Esophagus muscularis mucosa (tissue), 4 donors: ENCODE measurements at regions not wholly inside any gene's neighbourhood (a gene's known extent, or its start where the extent isn't known, plus 50 kb on each side); places are given as distances from the start of the nearest gene placed in this dataset.

Experiments used
- CTCF ChIP-seq, 3 experiments: fragments of 200-600 bp in 2 of 3; fragments of 450-650 bp in 1 of 3; sonication (generic) in 2 of 3; IDR thresholded peaks; one replicate each; pipeline ENCODE4 v1.5.1; 2017 to 2019; ENCODE audit warnings: antibody characterized with exemption in 3 of 3, mild to moderate bottlenecking in 2 of 3, moderate library complexity in 1 of 3
- EP300 ChIP-seq: sonication (generic); formaldehyde crosslinking; IDR thresholded peaks from one replicate; pipeline ENCODE4 v1.6.1; 2017; ENCODE audit warnings: antibody characterized with exemption
- POLR2A ChIP-seq: fragments of 450-650 bp; IDR thresholded peaks from one replicate; pipeline ENCODE4 v1.6.1; 2017; ENCODE audit warnings: antibody characterized with exemption, moderate library complexity, mild to moderate bottlenecking, low read depth
- POLR2AphosphoS5 ChIP-seq, 2 donors: sonication (generic); formaldehyde crosslinking; IDR thresholded peaks; one replicate each; pipeline ENCODE4 v1.6.1; 2017; ENCODE audit warnings: antibody characterized with exemption in 2 of 2

GRCh38 chr12:97167598-97167997 is 260.5 kb downstream of the NEDD1 start:
- TF ChIP-seq CTCF (IDR thresholded peaks at IDR 0.05): no peak
- TF ChIP-seq POLR2AphosphoS5 (IDR thresholded peaks at IDR 0.05): no peak
- no peak for TF ChIP-seq POLR2A
- TF ChIP-seq EP300: no peak
